HG02759 (cell line): ENCODE measurements at regions not wholly inside any gene's neighbourhood (a gene's known extent, or its start where the extent isn't known, plus 50 kb on each side); places are given as distances from the start of the nearest gene placed in this dataset.

Experiments
- ATAC-seq: cut with Tn5 transposase; IDR thresholded peaks from one replicate; pipeline ENCODE4 v1.9.1; 2021; ENCODE audit warnings: mild to moderate bottlenecking, moderate library complexity; ENCODE audit not compliant: unreplicated experiment

GRCh38 chr11:121703201-121703600 lies 250.4 kb upstream of the SORL1-AS1 start:
- ATAC-seq = no peak

DNA sequence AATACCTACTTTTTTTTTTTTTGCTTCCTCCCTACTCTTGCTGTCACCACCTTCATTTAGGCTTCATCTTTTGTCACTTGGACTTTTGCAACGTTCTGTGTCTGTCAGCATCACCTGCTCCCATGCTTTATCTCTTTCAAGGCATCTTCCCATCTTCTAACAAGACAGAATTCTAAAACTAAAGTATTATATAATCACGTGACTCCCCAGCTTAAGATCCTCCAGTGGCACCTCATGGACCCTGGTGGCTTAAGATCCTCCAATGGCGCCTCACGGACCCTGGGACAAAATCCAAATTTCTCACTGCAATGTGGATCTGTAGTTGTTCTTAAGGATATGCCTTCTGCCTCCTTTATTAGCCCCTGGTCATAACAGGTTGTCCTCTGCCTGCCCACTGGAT lies 248.2 kb upstream of the SORL1-AS1 start:
- ATAC-seq = no peak

GRCh38 chr11:121699801-121700200 lies 247.0 kb upstream of the SORL1-AS1 start:
- ATAC-seq = no peak

DNA sequence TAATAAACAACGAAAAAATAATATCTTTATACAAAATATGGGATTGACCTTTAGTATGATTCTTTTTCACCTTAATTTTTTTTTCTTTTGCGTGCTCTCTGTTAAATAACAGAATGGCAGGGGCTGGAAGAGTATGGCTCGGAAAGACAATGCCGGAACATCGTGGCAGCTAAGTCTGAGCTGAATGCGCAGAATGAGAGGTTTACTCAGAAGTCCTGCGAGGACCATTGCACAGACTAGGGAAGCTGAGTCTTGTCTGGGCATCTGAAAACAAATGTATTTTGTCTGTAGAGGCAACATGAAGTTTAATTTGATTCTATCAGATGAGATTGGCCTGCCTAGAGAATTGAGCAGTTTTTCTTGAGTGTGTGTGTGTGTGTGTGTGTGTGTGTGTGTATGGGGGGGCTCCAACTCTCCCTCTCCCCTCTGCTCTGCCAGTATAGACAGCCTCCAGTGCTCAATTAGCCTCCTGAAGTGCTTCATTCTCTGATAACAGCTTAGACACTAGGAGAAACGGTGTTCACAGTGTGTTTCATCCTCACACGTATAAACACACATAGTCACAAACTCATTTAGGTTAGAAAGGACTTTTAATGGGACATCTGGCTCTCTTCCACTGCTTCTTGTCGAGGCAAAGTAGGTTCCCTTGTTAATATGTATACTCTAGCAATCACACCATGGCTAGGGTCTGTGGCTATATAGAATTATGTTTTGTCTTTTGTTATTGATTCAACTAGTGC lies 244.3 kb upstream of the SORL1-AS1 start:
- no peak for ATAC-seq

- ATAC-seq = no peak
These were observed 243.6 kb upstream of the SORL1-AS1 start for GRCh38 chr11:121696177-121696871.

DNA sequence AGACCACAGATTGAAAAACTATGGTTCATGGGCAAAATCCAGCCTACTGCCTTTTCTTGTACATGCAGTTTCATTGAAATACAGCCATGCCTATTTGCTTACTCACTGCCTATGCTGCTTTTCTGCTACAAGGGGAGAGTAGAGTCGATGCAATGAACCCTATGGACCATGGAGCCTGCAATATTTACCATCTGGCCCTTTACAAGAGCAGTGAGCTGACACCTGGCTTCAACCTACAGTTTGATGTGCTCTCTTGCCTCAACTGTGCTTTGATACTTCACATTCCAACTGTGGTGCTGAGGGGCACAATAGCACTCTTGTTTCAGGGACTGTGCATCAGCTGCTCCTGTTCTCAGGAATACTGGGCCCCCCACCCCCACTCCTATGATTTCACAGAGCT lies 239.5 kb upstream of the SORL1-AS1 start:
- ATAC-seq = no peak

DNA sequence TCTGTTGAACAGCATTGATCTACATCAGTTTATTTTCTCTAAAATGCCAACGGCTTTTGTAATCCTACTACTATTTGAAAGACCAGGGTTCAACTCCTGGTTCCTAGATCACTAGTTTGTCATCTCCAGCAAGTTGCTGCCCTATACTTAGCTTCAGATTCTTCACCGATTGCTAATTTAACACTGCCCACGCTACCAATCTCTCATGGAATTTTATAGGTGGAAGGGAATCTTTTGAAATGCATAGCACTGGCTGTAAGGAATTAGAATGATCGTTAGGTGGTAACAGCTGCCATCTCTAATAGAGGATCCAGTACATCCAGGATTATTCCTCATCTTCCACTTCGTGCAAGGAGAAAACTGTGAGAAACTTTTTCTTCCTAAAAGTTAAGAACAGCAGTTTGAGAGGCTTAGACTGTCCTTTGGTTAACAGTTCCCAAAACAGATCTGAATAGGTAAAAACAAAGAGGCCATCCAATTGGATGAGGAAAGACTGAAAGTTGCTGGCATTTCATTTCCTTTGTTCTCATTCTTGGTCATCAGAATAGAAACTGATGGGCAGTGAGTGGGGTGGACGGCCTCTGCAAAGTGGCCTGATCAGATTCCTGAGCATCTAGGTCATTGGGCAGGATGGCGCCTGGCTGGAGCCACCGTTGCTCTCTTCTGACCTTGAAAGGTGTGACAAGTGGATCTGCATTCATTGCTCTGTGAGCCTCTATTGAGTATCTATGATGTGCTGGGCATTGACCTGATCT lies 236.3 kb upstream of the SORL1-AS1 start:
- no peak for ATAC-seq

DNA sequence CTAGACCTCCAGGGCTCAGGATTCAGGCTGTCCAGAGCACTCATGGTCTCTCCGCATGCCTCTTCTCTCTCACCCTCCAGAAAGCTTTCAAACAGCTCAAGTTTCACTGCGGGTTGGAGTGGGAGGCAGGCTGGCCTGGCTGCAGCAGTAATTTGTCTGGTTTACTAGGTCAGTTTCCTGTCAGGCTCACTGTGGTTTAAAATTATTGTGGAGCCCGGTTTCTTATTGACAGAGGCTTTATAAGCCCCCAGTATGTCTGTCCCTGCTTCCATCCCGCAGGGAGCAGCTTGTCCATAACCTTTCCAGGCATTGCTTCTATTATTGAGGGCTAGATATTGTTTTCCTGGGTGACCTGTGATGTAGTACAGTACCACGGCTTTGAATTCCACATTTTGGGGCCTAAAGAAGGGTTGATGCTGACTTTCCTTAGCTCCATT lies 235.3 kb upstream of the SORL1-AS1 start:
- no peak for ATAC-seq

- ATAC-seq = no peak
These were observed 231.0 kb upstream of the SORL1-AS1 start for GRCh38 chr11:121683791-121684190.
